Left colon (tissue), 2 donors: ENCODE measurements at regions not wholly inside any gene's neighbourhood (a gene's known extent, or its start where the extent isn't known, plus 50 kb on each side); places are given as distances from the start of the nearest gene placed in this dataset.

ENCODE experiments used
- ATAC-seq: fragments of 200-7000 bp; cut with Tn5 transposase; one replicate; pipeline ENCODE4 v1.9.1; 2020; ENCODE audit warnings: mild to moderate bottlenecking, moderate library complexity
- DNase-seq, 2 donors: peaks; one replicate each; pipeline ENCODE4 v3.0.0-alpha.2; 2020
- intact Hi-C, 2 donors: fragments of 100-400 bp; cut with DNase I in 1 of 2; cut with micrococcal nuclease in 1 of 2; formaldehyde crosslinking; loops; one replicate each; pipeline versions ENCODE4 v1.11.2 to v1.14.0; 2022; cut with DNase I, micrococcal nuclease
- donor health status: DM: no; HTN: no; CAD: no.
- donor health status: DM: yes; HTN: yes; CAD: no.

GRCh38 chr1:185458670-185459069, 141.6 kb upstream of the IVNS1ABP start:
- DNase-seq (no peak), ATAC-seq (peak; percentile 41)
- intact Hi-C loops: no loop called here

DNA sequence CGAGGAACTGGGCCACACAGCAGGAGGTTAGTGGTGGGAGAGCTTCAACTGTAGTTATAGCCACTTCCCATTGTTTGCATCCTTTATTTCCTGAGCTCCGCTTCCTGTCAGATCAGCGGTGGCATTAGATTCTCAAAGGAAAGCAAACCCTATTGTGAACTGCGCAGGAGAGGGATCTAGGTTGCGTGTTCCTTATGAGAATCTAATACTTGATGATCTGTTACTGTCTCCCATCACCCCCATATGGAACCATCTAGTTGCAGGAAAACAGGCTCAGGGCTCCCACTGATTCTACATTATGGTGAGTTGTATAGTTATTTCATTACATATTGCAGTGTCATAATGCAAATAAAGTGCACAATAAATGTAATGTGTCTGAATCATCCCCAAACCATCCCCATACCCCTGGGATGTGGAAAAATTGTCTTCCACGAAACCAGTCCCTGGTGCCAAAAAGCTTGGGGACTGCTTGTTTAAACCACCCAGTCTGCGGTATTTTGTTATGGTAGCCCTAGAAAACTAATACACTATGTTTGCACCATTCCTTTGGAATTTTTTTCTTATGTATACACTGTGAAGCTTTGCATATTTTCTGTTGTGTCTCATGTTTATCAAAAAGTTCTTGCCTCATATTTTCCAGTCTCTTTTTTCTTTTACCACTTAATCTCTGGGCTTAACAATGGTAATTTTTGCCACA, 136.6 kb upstream of the IVNS1ABP start:
- ATAC-seq (no peak), DNase-seq (no peak)
- intact Hi-C loops: no loop called here

GRCh38 chr1:185450917-185451316, 133.9 kb upstream of the IVNS1ABP start:
- intact Hi-C loops: no loop called here
- peak; percentile 13 for ATAC-seq
- no peak for DNase-seq

GRCh38 chr1:185450060-185450788, 133.2 kb upstream of the IVNS1ABP start:
- peak; percentile 15 to 41 for DNase-seq
- ATAC-seq: peak; percentile 88
- intact Hi-C loops: no loop called here

DNA sequence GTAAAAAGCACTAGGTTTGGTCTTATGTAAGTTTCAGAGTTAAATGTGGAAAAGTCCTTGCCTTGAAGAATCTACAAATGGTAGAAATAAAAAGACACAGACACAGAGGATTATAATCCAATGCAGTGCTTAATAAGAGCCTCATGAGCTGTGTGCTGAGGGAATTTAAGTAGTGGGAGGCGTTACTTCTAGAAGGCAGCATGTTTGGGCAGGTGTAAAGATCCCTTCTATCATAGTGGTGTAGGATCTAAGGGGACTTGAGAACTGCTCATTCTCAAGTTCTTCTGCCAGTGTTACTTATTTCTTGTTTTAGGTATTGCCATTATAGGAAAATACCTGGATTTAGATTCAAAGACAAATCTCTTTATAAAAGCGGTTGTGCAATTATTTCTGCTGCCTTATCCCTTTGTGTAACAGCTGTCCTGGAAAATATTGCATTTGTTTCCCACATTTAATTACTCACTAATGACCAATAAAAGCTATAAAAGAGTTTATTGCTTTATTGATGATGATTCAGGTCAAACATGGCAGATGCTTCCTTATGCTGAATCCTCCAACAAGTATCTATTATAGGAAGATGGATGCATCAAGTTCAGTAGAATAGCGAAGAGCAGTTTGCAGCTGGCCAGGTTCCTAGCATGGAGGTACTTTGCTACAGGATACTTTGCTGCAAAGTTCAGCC, 132.5 kb upstream of the IVNS1ABP start:
- intact Hi-C loops: no loop called here
- ATAC-seq (peak; percentile 69), DNase-seq (peak in 1 of 2 donors; percentile 25)

- ATAC-seq: peak; percentile 53
- DNase-seq: no peak
- intact Hi-C loops: no loop called here
These were observed 131.6 kb upstream of the IVNS1ABP start for GRCh38 chr1:185448591-185449186.

- no peak for ATAC-seq
These were observed 129.1 kb upstream of the IVNS1ABP start for GRCh38 chr1:185446131-185446530.

GRCh38 chr1:185445594-185445993, 128.6 kb upstream of the IVNS1ABP start:
- ATAC-seq (no peak), DNase-seq (no peak)
- intact Hi-C loops: no loop called here

More at GRCh38 chr1:185446131-185446530, 129.1 kb upstream of the IVNS1ABP start:
- no peak for DNase-seq
- intact Hi-C loops: no loop called here

- DNase-seq (no peak), ATAC-seq (no peak)
- intact Hi-C loops: no loop called here
These were observed 127.6 kb upstream of the IVNS1ABP start for GRCh38 chr1:185444676-185445075.

GRCh38 chr1:185442050-185442449, 125.0 kb upstream of the IVNS1ABP start:
- intact Hi-C loops: no loop called here
- ATAC-seq: no peak
- DNase-seq: no peak

GRCh38 chr1:185441605-185442004, 124.6 kb upstream of the IVNS1ABP start:
- DNase-seq (no peak), ATAC-seq (no peak)
- intact Hi-C loops: no loop called here

GRCh38 chr1:185440877-185441276, 123.8 kb upstream of the IVNS1ABP start:
- intact Hi-C loops: no loop called here
- DNase-seq (no peak), ATAC-seq (peak; percentile 26)

- ATAC-seq (peak; percentile 67), DNase-seq (no peak)
- intact Hi-C loops: no loop called here
These were observed 122.8 kb upstream of the IVNS1ABP start for GRCh38 chr1:185439727-185440415.

GRCh38 chr1:185438936-185439335, 121.9 kb upstream of the IVNS1ABP start:
- intact Hi-C loops: no loop called here
- DNase-seq (no peak), ATAC-seq (no peak)

DNA sequence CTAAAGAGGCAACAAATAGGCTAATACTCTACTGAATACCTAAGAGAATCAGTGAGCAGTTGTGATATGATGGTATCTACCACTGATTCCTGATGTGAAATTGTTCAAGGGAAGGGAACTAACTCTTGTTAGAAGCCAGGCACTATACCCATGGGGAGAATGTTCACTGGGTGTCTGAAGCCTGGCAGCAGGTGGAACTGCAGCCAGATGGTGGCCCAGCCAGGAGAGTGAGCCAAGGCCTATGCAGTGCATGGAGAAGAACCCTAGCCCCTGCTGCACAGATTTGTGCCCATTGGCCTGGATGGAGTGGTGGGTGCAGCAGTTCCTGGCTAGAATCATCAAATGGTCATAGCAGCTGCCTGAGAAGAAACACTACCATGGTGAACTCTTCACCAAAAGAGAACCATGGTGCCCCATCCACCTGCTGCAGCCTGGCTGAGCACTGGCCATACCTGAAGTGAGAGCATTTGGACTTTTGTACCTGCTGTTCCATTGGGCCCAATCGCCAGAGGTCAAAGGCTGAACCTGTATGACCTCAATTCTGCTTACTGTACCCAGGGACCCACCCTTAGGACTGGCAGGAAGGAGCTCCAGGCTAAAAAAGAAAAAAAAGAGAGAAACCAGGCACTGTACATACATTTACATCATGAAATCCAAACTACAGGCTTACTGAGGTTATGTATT, 118.8 kb upstream of the IVNS1ABP start:
- intact Hi-C loops: no loop called here
- peak; percentile 78 for ATAC-seq
- DNase-seq: no peak

DNA sequence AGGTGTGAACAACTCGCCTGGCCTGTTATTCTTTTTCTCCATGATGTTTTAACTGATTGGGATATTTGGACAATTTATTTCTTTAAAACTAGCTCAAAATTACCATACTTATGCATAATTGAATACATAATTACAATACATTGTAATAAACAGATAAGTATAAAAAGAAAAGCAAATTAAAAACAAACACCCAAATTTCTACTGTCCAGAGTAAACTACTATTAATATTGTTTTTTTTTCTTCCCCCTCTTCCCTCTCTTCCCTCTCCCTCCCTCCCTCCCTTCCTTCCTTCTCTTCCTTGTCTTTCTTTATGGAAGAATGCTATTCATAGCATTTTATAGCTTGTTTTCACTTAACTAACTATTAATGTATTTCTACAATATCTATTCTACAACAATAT, 117.7 kb upstream of the IVNS1ABP start:
- intact Hi-C loops: no loop called here
- DNase-seq (no peak), ATAC-seq (no peak)

GRCh38 chr1:185433667-185434066, 116.6 kb upstream of the IVNS1ABP start:
- intact Hi-C loops: no loop called here
- ATAC-seq (no peak), DNase-seq (no peak)

DNA sequence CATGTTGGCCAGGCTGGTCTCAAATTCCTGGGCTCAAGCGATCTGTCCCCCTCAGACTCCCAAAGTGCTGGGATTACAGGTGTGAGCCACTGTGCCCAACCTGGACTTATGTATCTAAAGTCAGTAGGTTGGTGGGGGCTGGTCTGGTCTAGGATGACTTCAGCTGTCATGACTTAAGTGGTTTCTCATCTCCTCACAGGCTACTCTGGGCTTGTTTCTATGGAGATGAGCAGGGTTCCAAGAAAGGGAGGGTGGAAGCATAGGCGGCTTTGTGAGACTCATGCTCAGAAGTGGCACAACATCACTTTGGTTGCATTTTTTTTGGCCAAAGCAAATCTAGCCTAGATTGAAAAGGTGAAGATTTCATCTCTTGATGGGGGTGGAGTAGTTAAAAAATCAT, 115.9 kb upstream of the IVNS1ABP start:
- ATAC-seq (no peak), DNase-seq (no peak)
- intact Hi-C loops: no loop called here

DNA sequence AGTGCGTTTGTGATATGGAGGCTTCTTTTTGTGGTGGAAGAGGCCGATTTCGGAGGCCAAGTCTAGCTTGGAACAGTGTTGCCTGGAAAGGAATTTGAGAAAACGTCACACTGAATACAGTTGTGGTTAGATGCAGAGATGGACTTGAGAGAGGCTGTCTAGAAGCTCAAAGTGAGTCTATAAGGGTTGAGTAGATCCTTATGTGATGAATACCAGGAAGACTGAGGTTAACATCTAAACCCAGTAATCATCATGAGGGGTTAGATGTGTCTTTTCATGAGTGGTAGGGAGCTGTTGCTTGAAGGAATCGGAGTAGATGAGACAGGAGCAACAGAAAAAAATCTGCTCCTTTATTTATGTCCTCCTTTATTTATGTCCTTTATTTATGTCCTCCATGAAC, 114.6 kb upstream of the IVNS1ABP start:
- no peak for DNase-seq
- ATAC-seq: no peak
- intact Hi-C loops: no loop called here
